ENCODE measurements at regions not wholly inside any gene's neighbourhood (a gene's known extent, or its start where the extent isn't known, plus 50 kb on each side); places are given as distances from the start of the nearest gene placed in this dataset.
"Not testable (repeated sequence)": the region's sequence is repeated elsewhere in the genome, so short reads cannot be mapped to it uniquely, and the experiment has no call there.

DNA sequence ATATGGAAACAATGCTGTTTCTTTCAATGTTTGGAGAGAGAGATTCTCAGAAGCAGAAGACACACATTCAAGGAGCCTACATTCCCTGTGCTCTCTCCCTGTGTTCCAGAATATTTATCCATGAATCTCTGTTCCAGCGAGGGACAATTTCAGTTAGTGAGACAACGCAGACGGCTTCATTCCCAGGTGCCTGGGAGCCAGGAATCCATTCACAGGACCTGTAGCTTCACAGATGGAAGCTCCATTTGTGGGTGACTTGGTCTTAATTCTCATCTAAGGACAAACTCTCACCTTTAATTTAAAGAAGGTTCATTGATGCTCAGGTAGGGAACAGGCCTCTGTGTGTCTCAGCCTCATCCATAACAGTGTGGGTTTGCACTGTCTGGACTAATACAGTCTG, 1156.6 kb downstream of the RPIA start:
- Histone ChIP-seq H3K9me3 (ENCODE audit: insufficient read depth, low read length) (no peaks in the 10 kb centered on the region), H3K27me3 (ENCODE audit: insufficient read depth, insufficient read length) (peaks cover 30% of the 10 kb centered on the region), H3K4me3 (ENCODE audit: insufficient read length, low read depth) (no peak overlapping the region), H3K9ac (ENCODE audit: insufficient read length, low read depth) (no peak overlapping the region), H3K4me1 (ENCODE audit: insufficient read depth, insufficient read length) (no peaks in the 10 kb centered on the region), H3K36me3 (ENCODE audit: insufficient read depth, insufficient read length, low read length) (no peaks in the 10 kb centered on the region)
- DNase-seq (ENCODE audit: low read depth, low spot score), result no peak
- TF ChIP-seq YY1 (IDR thresholded peaks at IDR 0.05; ENCODE audit: insufficient read depth, insufficient read length) (no peak), ZNF274 (IDR thresholded peaks at IDR 0.05; ENCODE audit: low read depth, low read length) (no peak), SUZ12 (IDR thresholded peaks at IDR 0.05; ENCODE audit: extremely low read depth, insufficient read depth, insufficient read length) (no peak)

GRCh38 chr2:89848763-89849368, 1157.4 kb downstream of the RPIA start:
- H3K9me3 ChIP-seq (ENCODE audit: insufficient read depth, low read length), result no peaks in the 10 kb centered on the region
- H3K4me1 ChIP-seq (ENCODE audit: insufficient read depth, insufficient read length), result no peaks in the 10 kb centered on the region
- no peaks in the 10 kb centered on the region for H3K36me3 ChIP-seq (ENCODE audit: insufficient read depth, insufficient read length, low read length)
- TF ChIP-seq SUZ12 (IDR thresholded peaks at IDR 0.05; ENCODE audit: extremely low read depth, insufficient read depth, insufficient read length) (no peak), YY1 (IDR thresholded peaks at IDR 0.05; ENCODE audit: insufficient read depth, insufficient read length) (no peak), ZNF274 (IDR thresholded peaks at IDR 0.05; ENCODE audit: low read depth, low read length) (no peak)
- H3K27me3 ChIP-seq (ENCODE audit: insufficient read depth, insufficient read length), result peaks cover 30% of the 10 kb centered on the region
- no peak overlapping the region for H3K9ac ChIP-seq (ENCODE audit: insufficient read length, low read depth)
- no peak overlapping the region for H3K4me3 ChIP-seq (ENCODE audit: insufficient read length, low read depth)
- DNase-seq (ENCODE audit: low read depth, low spot score), result no peak

GRCh38 chr2:89849731-89850130, 1158.3 kb downstream of the RPIA start:
- H3K36me3 ChIP-seq (ENCODE audit: insufficient read depth, insufficient read length, low read length), result no peaks in the 10 kb centered on the region
- H3K4me1 ChIP-seq (ENCODE audit: insufficient read depth, insufficient read length), result no peaks in the 10 kb centered on the region
- no peaks in the 10 kb centered on the region for H3K9me3 ChIP-seq (ENCODE audit: insufficient read depth, low read length)
- TF ChIP-seq YY1 (IDR thresholded peaks at IDR 0.05; ENCODE audit: insufficient read depth, insufficient read length), result no peak
- no peak for TF ChIP-seq ZNF274 (IDR thresholded peaks at IDR 0.05; ENCODE audit: low read depth, low read length)
- no peak for TF ChIP-seq SUZ12 (IDR thresholded peaks at IDR 0.05; ENCODE audit: extremely low read depth, insufficient read depth, insufficient read length)
- DNase-seq (ENCODE audit: low read depth, low spot score), result no peak
- no peak overlapping the region for H3K4me3 ChIP-seq (ENCODE audit: insufficient read length, low read depth)
- peaks cover 27% of the 10 kb centered on the region for H3K27me3 ChIP-seq (ENCODE audit: insufficient read depth, insufficient read length)
- H3K9ac ChIP-seq (ENCODE audit: insufficient read length, low read depth), result no peak overlapping the region

- Histone ChIP-seq H3K4me3 (ENCODE audit: insufficient read length, low read depth) (no peak overlapping the region), H3K27me3 (ENCODE audit: insufficient read depth, insufficient read length) (peaks cover 25% of the 10 kb centered on the region), H3K9ac (ENCODE audit: insufficient read length, low read depth) (no peak overlapping the region), H3K9me3 (ENCODE audit: insufficient read depth, low read length) (no peaks in the 10 kb centered on the region), H3K4me1 (ENCODE audit: insufficient read depth, insufficient read length) (no peaks in the 10 kb centered on the region), H3K36me3 (ENCODE audit: insufficient read depth, insufficient read length, low read length) (no peaks in the 10 kb centered on the region)
- TF ChIP-seq ZNF274 (IDR thresholded peaks at IDR 0.05; ENCODE audit: low read depth, low read length) (no peak), SUZ12 (IDR thresholded peaks at IDR 0.05; ENCODE audit: extremely low read depth, insufficient read depth, insufficient read length) (no peak)
- no peak for DNase-seq (ENCODE audit: low read depth, low spot score)
Observed at GRCh38 chr2:89850481-89850880, 1159.0 kb downstream of the RPIA start.

DNA sequence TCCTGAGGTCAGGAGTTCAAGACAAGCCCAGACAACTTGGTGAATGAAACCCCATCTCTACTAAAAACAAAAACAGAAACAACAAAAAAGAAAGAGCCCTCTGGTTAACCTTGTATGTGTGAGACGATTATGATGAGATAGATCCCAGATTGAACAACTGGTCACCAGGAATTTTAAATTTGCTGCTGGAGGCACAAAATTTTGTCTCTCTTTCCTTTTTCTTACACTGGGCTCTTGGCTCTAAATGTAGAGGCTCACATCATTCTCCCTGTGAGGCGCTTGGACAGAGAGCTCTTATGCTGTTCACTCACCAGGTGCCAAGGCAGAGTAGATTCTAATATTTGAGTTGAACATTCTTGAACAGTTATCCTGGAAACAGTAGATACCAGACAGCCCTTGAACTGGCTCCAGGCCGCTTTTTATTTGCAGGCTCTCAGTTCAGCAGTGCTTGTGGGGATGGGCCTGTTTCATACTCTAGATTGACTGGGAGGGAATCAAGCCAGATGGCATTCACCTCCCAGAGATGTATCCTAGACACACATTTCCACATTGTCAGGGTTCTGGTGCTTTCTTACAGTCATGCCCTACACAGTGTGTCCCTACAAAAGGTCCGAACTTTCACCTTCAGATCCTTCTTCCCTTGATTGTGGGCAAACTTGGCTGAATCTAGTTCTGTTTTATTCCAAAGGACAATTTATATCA, 1159.6 kb downstream of the RPIA start:
- TF ChIP-seq SUZ12 (IDR thresholded peaks at IDR 0.05; ENCODE audit: extremely low read depth, insufficient read depth, insufficient read length) (no peak), YY1 (IDR thresholded peaks at IDR 0.05; ENCODE audit: insufficient read depth, insufficient read length) (no peak), ZNF274 (IDR thresholded peaks at IDR 0.05; ENCODE audit: low read depth, low read length) (no peak)
- Histone ChIP-seq H3K4me3 (ENCODE audit: insufficient read length, low read depth) (no peak overlapping the region), H3K27me3 (ENCODE audit: insufficient read depth, insufficient read length) (peaks cover 20% of the 10 kb centered on the region), H3K4me1 (ENCODE audit: insufficient read depth, insufficient read length) (no peaks in the 10 kb centered on the region), H3K9me3 (ENCODE audit: insufficient read depth, low read length) (no peaks in the 10 kb centered on the region), H3K36me3 (ENCODE audit: insufficient read depth, insufficient read length, low read length) (no peaks in the 10 kb centered on the region), H3K9ac (ENCODE audit: insufficient read length, low read depth) (no peak overlapping the region)
- DNase-seq (ENCODE audit: low read depth, low spot score), result no peak

DNA sequence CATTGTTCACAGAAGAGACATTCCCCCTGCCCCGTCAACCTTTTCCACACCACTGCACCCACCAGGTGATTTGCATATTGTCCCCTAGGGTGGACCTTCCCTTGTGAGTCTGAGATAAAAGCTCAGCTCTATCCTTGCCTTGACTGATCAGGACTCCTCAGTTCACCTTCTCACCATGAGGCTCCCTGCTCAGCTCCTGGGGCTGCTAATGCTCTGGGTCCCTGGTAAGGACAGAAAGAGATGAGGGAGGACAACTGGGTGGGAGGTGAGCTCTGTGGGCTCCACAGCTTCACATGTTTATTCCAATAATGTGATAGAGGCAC, 1160.1 kb downstream of the RPIA start:
- no peak overlapping the region for H3K9ac ChIP-seq (ENCODE audit: insufficient read length, low read depth)
- DNase-seq (ENCODE audit: low read depth, low spot score), result no peak
- no peaks in the 10 kb centered on the region for H3K36me3 ChIP-seq (ENCODE audit: insufficient read depth, insufficient read length, low read length)
- no peaks in the 10 kb centered on the region for H3K4me1 ChIP-seq (ENCODE audit: insufficient read depth, insufficient read length)
- TF ChIP-seq ZNF274 (IDR thresholded peaks at IDR 0.05; ENCODE audit: low read depth, low read length) (no peak), YY1 (IDR thresholded peaks at IDR 0.05; ENCODE audit: insufficient read depth, insufficient read length) (no peak), SUZ12 (IDR thresholded peaks at IDR 0.05; ENCODE audit: extremely low read depth, insufficient read depth, insufficient read length) (no peak)
- no peak overlapping the region for H3K4me3 ChIP-seq (ENCODE audit: insufficient read length, low read depth)
- no peaks in the 10 kb centered on the region for H3K9me3 ChIP-seq (ENCODE audit: insufficient read depth, low read length)
- H3K27me3 ChIP-seq (ENCODE audit: insufficient read depth, insufficient read length), result peaks cover 20% of the 10 kb centered on the region

- DNase-seq (ENCODE audit: low read depth, low spot score); H3K36me3 ChIP-seq (ENCODE audit: insufficient read depth, insufficient read length, low read length); H3K4me1 ChIP-seq (ENCODE audit: insufficient read depth, insufficient read length); H3K4me3 ChIP-seq (ENCODE audit: insufficient read length, low read depth); H3K9ac ChIP-seq (ENCODE audit: insufficient read length, low read depth); H3K9me3 ChIP-seq (ENCODE audit: insufficient read depth, low read length): not testable (repeated sequence)
- H3K27me3 ChIP-seq (ENCODE audit: insufficient read depth, insufficient read length), result peaks cover 16% of the 10 kb centered on the region
Observed at GRCh38 chr2:89853427-89853826, 1162.0 kb downstream of the RPIA start.

DNA sequence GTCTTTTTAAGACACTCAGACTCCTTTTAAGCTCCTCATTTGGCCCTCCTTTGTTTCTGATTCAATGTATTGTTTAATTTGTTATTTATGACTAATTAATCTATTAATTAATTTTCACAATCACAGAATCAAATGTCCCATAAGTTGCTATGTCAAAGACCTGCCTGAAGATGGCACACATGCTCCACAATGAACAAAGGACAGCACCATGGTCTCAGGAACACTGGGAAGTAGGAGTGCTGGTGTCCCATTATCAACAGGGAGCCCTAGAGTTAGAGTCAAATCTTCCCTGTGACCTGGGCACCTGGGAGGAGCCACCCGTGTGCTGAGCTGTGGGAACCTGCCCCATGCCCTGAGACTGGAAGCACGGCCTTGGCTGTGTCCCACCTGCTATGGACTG, 1164.3 kb downstream of the RPIA start:
- H3K36me3 ChIP-seq (ENCODE audit: insufficient read depth, insufficient read length, low read length); H3K27me3 ChIP-seq (ENCODE audit: insufficient read depth, insufficient read length); H3K9me3 ChIP-seq (ENCODE audit: insufficient read depth, low read length); H3K9ac ChIP-seq (ENCODE audit: insufficient read length, low read depth); DNase-seq (ENCODE audit: low read depth, low spot score); H3K4me3 ChIP-seq (ENCODE audit: insufficient read length, low read depth); H3K4me1 ChIP-seq (ENCODE audit: insufficient read depth, insufficient read length): not testable (repeated sequence)

- not testable (repeated sequence) for H3K9me3 ChIP-seq (ENCODE audit: insufficient read depth, low read length); H3K9ac ChIP-seq (ENCODE audit: insufficient read length, low read depth); H3K4me1 ChIP-seq (ENCODE audit: insufficient read depth, insufficient read length); H3K36me3 ChIP-seq (ENCODE audit: insufficient read depth, insufficient read length, low read length); H3K27me3 ChIP-seq (ENCODE audit: insufficient read depth, insufficient read length); H3K4me3 ChIP-seq (ENCODE audit: insufficient read length, low read depth); DNase-seq (ENCODE audit: low read depth, low spot score)
Observed at GRCh38 chr2:89856305-89856704, 1164.8 kb downstream of the RPIA start.

GRCh38 chr2:89862164-89862563, 1170.7 kb downstream of the RPIA start:
- not testable (repeated sequence) for H3K9ac ChIP-seq (ENCODE audit: insufficient read length, low read depth); DNase-seq (ENCODE audit: low read depth, low spot score); H3K4me3 ChIP-seq (ENCODE audit: insufficient read length, low read depth); H3K27me3 ChIP-seq (ENCODE audit: insufficient read depth, insufficient read length); H3K4me1 ChIP-seq (ENCODE audit: insufficient read depth, insufficient read length); H3K36me3 ChIP-seq (ENCODE audit: insufficient read depth, insufficient read length, low read length); H3K9me3 ChIP-seq (ENCODE audit: insufficient read depth, low read length)

Measured in NT2/D1 (cell line).